ENCODE measurements at regions not wholly inside any gene's neighbourhood (a gene's known extent, or its start where the extent isn't known, plus 50 kb on each side); places are given as distances from the start of the nearest gene placed in this dataset.

DNA sequence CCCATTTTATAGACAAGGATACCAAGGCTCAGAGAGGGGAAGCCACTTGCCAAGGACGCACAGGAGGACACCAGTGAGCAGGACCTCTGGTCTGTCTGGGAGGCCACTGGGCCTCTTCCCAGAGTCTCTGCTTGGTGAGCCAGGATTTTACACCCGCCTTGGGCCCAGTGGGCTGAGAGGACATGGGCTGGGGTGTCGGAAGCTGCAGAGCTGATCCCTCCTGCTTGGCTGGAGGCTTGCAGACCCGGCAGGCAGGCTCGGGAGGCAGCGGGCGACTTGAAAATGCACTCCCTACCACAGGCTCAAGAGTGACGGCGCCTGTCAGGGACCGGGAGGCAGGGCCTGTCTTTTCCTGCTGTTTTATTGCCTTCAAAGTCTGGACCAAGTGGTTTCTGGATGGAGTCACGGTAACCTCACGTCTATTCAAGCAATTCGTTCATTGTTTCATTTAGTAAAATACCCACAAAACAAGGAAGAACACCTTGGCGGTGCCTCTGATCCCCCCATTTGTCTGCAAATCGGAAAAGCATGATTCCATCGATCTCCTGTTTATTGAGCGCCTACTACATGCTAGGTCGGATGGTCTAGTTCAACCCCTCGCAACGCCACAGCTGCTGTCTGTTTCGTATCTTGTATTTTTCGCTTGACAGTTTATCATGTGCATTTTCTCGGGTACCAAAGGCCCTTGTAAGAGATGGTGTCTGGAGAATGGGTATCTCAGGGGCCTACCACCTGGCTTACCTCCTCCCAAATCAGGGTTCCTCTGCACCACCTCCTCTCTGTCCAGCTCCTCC lies 108.1 kb upstream of the IER5L start:
- WGBS, 3 donors: 83 to 91% (median 91%) methylated on average over 23 of the region's 23 CpGs
- H3K4me3 ChIP-seq: no peak overlapping the region
- H3K9me3 ChIP-seq: no peaks in the 10 kb centered on the region

DNA sequence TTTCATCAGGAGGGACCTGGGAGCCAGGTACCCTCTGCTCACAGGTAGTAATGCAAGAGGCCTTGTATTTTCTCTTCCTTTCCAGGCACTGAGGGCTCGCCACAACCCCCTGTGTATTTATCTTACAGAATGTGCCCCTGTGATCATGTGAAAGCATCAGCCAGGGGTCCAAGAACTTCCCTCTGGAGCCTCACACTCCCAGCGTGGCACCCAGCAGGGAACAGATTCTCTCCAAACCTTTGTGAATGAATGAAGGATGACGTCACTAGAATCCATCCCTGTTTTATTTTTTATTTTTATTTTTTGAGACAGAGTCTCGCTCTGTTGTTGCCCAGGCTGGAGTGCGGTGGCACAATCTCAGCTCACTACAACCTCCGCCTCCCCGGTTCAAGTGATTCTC lies 107.3 kb upstream of the IER5L start:
- no peak overlapping the region for H3K27ac ChIP-seq
- no peaks in the 10 kb centered on the region for H3K36me3 ChIP-seq (ENCODE audit: insufficient read depth in 1 of 2, low read depth in 1 of 2)
- H3K4me3 ChIP-seq: no peak overlapping the region
- no peak for ATAC-seq
- TF ChIP-seq, protein P1, sequence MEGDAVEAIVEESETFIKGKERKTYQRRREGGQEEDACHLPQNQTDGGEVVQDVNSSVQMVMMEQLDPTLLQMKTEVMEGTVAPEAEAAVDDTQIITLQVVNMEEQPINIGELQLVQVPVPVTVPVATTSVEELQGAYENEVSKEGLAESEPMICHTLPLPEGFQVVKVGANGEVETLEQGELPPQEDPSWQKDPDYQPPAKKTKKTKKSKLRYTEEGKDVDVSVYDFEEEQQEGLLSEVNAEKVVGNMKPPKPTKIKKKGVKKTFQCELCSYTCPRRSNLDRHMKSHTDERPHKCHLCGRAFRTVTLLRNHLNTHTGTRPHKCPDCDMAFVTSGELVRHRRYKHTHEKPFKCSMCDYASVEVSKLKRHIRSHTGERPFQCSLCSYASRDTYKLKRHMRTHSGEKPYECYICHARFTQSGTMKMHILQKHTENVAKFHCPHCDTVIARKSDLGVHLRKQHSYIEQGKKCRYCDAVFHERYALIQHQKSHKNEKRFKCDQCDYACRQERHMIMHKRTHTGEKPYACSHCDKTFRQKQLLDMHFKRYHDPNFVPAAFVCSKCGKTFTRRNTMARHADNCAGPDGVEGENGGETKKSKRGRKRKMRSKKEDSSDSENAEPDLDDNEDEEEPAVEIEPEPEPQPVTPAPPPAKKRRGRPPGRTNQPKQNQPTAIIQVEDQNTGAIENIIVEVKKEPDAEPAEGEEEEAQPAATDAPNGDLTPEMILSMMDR (IDR thresholded peaks at IDR 0.05): no peak
- no peaks in the 10 kb centered on the region for H3K27me3 ChIP-seq (ENCODE audit: insufficient read depth in 3 of 3, low read length in 2 of 3)
- H3K4me1 ChIP-seq: no peaks in the 10 kb centered on the region
- intact Hi-C loops (cut with DNase I): no loop called here
- WGBS, 3 donors: 92 to 95% (median 93%) methylated on average over 7 of the region's 7 CpGs
- no peaks in the 10 kb centered on the region for H3K9me3 ChIP-seq
- DNase-seq: no peak

More for the DNA sequence above, 108.1 kb upstream of the IER5L start:
- H3K4me1 ChIP-seq: no peaks in the 10 kb centered on the region
- TF ChIP-seq, protein P1 (IDR thresholded peaks at IDR 0.05): no peak
- DNase-seq: peak in 1 of 2 donors; percentile 44
- no peaks in the 10 kb centered on the region for H3K27me3 ChIP-seq (ENCODE audit: insufficient read depth in 3 of 3, low read length in 2 of 3)
- ATAC-seq: no peak
- intact Hi-C loops (cut with DNase I): no loop called here
- no peaks in the 10 kb centered on the region for H3K36me3 ChIP-seq (ENCODE audit: insufficient read depth in 1 of 2, low read depth in 1 of 2)
- H3K27ac ChIP-seq: no peak overlapping the region

DNA sequence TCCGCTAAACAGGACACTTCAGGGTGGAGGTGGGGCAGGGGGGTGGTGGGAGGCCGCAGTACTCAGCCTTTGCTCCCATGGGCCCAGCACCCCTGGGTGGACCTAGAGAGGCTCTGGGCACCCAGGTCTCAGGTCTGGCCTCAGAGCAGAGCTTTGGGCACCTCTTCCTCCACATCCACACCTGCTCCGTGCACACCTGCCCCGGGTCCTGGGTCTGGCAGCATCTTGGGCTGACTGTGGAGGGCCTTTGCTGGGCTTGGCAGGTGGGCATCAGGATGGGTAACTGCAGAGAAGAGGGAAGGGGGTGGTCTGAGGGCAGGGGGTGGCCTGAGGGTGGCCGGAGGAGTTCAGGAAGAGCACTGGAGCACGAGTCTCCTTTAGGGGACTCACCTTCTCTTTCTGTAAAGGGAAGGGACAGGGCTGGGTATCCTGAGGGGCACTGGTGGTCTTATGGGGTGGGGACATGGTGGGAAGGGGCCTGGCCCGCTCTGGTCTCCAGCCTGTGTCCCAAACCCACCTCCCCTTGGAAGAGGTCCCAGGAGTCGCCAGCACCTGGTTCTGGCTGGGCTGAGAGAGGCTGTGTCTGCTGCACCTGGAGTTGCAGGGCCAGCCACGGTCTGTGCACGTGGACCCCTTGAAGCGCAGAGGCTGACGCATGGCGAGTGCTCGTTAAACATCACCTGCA lies 106.7 kb upstream of the IER5L start:
- TF ChIP-seq, protein P1 (IDR thresholded peaks at IDR 0.05): no peak
- Histone ChIP-seq H3K27me3 (ENCODE audit: insufficient read depth in 3 of 3, low read length in 2 of 3) (no peaks in the 10 kb centered on the region), H3K27ac (no peak overlapping the region), H3K4me1 (no peaks in the 10 kb centered on the region), H3K9me3 (no peaks in the 10 kb centered on the region), H3K36me3 (ENCODE audit: insufficient read depth in 1 of 2, low read depth in 1 of 2) (no peaks in the 10 kb centered on the region), H3K4me3 (no peak overlapping the region)
- 91 to 94% (median 92%) methylated on average over 13 to 14 of the region's 14 CpGs for WGBS, 3 donors
- ATAC-seq (no peak), DNase-seq (peak in 1 of 2 donors; percentile 32)
- intact Hi-C loops (cut with DNase I): loop anchor here in 1 of 2 donors (5.0 kb wide), 1 partner anchor 42 kb away; no protein-coding TSS in a partner anchor

DNA sequence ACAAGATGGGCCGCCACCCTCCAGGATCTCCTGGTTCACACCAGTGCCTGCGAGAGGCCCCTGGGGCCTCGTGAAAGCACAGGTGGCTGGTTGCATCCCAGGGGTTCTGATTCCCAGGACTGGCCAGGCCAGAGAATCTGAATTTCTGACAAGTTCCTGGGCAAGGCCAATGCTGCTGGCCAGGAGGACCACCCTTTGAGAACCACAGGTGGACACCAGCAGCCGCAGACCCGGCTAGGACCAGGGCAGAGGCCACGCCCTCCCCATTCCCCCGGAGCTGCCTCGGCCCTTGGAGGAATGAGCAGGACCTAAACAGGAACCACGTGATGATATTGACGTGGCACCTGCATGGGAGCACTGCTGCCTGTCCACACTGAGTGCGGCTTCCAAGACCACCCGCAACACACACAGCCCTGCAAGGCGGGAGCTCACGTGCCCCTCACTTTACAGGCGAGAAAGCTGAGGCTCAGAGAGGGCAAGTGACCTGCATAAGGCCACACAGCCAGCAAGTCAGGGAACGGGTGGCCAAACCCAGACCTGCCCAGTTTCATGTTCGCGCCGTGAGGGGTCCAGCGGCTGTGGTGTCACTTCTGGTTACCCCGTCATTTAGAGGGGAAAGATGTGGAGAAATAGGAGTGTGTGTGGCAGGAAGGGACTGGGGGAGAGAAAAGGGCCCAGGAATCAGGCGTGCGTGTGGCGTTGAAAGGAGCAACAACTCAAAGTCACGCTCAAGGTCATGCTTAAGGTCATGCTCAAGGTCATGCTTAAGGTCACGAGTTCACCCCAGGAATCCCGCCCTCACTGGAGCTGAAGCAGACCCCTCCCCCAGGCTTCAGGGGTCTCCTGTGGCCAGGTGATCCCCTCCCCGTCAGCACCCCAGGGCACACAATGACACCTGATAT lies 105.9 kb upstream of the IER5L start:
- H3K4me1 ChIP-seq: no peaks in the 10 kb centered on the region
- H3K27me3 ChIP-seq (ENCODE audit: insufficient read depth in 3 of 3, low read length in 2 of 3): no peaks in the 10 kb centered on the region
- ATAC-seq (no peak), DNase-seq (peak in 1 of 2 donors; percentile 40)
- H3K9me3 ChIP-seq: no peaks in the 10 kb centered on the region
- 87 to 92% (median 90%) methylated on average over 28 of the region's 28 CpGs for WGBS, 3 donors
- intact Hi-C loops (cut with DNase I): loop anchor here in 1 of 2 donors (5.0 kb wide), 1 partner anchor 42 kb away; no protein-coding TSS in a partner anchor
- H3K27ac ChIP-seq: no peak overlapping the region
- H3K4me3 ChIP-seq: peak overlapping the region; percentile 57
- TF ChIP-seq, protein P1 (IDR thresholded peaks at IDR 0.05): no peak
- no peaks in the 10 kb centered on the region for H3K36me3 ChIP-seq (ENCODE audit: insufficient read depth in 1 of 2, low read depth in 1 of 2)

Data from psoas muscle (tissue), 7 donors.